ENCODE measurements at regions not wholly inside any gene's neighbourhood (a gene's known extent, or its start where the extent isn't known, plus 50 kb on each side); places are given as distances from the start of the nearest gene placed in this dataset.

GRCh38 chr4:113849771-113850170 is 88.2 kb upstream of the CAMK2D start:
- no peak for DNase-seq (ENCODE audit: low read depth)
- H3K36me3 ChIP-seq (ENCODE audit: control insufficient read depth, insufficient read depth, low read length): no peaks in the 10 kb centered on the region
- no peaks in the 10 kb centered on the region for H3K27me3 ChIP-seq (ENCODE audit: control insufficient read depth, insufficient read depth, low read length)
- no peak for TF ChIP-seq CTCF (IDR thresholded peaks at IDR 0.05; ENCODE audit: insufficient read depth, low read length, poor library complexity, severe bottlenecking)
- no peak overlapping the region for H3K4me3 ChIP-seq (ENCODE audit: low read depth, low read length)

- no peak for TF ChIP-seq CTCF (IDR thresholded peaks at IDR 0.05; ENCODE audit: insufficient read depth, low read length, poor library complexity, severe bottlenecking)
- H3K36me3 ChIP-seq (ENCODE audit: control insufficient read depth, insufficient read depth, low read length): no peaks in the 10 kb centered on the region
Observed at GRCh38 chr4:113847710-113848109, 86.2 kb upstream of the CAMK2D start.

GRCh38 chr4:113846433-113846832 is 84.9 kb upstream of the CAMK2D start:
- no peak for DNase-seq (ENCODE audit: low read depth)
- no peaks in the 10 kb centered on the region for H3K27me3 ChIP-seq (ENCODE audit: control insufficient read depth, insufficient read depth, low read length)
- no peak overlapping the region for H3K4me3 ChIP-seq (ENCODE audit: low read depth, low read length)
- TF ChIP-seq CTCF (IDR thresholded peaks at IDR 0.05; ENCODE audit: insufficient read depth, low read length, poor library complexity, severe bottlenecking): no peak
- no peaks in the 10 kb centered on the region for H3K36me3 ChIP-seq (ENCODE audit: control insufficient read depth, insufficient read depth, low read length)

More at GRCh38 chr4:113847710-113848109, 86.2 kb upstream of the CAMK2D start:
- no peak overlapping the region for H3K4me3 ChIP-seq (ENCODE audit: low read depth, low read length)
- DNase-seq (ENCODE audit: low read depth): no peak
- H3K27me3 ChIP-seq (ENCODE audit: control insufficient read depth, insufficient read depth, low read length): no peaks in the 10 kb centered on the region

- no peak for TF ChIP-seq CTCF (IDR thresholded peaks at IDR 0.05; ENCODE audit: insufficient read depth, low read length, poor library complexity, severe bottlenecking)
- no peak for DNase-seq (ENCODE audit: low read depth)
- Histone ChIP-seq H3K36me3 (ENCODE audit: control insufficient read depth, insufficient read depth, low read length) (no peaks in the 10 kb centered on the region), H3K4me3 (ENCODE audit: low read depth, low read length) (no peak overlapping the region), H3K27me3 (ENCODE audit: control insufficient read depth, insufficient read depth, low read length) (no peaks in the 10 kb centered on the region)
Observed at GRCh38 chr4:113845138-113845537, 83.6 kb upstream of the CAMK2D start.

GRCh38 chr4:113844369-113844768 is 82.8 kb upstream of the CAMK2D start:
- no peak for DNase-seq (ENCODE audit: low read depth)
- H3K4me3 ChIP-seq (ENCODE audit: low read depth, low read length): no peak overlapping the region
- no peaks in the 10 kb centered on the region for H3K36me3 ChIP-seq (ENCODE audit: control insufficient read depth, insufficient read depth, low read length)
- no peaks in the 10 kb centered on the region for H3K27me3 ChIP-seq (ENCODE audit: control insufficient read depth, insufficient read depth, low read length)
- no peak for TF ChIP-seq CTCF (IDR thresholded peaks at IDR 0.05; ENCODE audit: insufficient read depth, low read length, poor library complexity, severe bottlenecking)

- no peak overlapping the region for H3K4me3 ChIP-seq (ENCODE audit: low read depth, low read length)
- DNase-seq (ENCODE audit: low read depth): no peak
- no peak for TF ChIP-seq CTCF (IDR thresholded peaks at IDR 0.05; ENCODE audit: insufficient read depth, low read length, poor library complexity, severe bottlenecking)
- H3K36me3 ChIP-seq (ENCODE audit: control insufficient read depth, insufficient read depth, low read length): no peaks in the 10 kb centered on the region
- no peaks in the 10 kb centered on the region for H3K27me3 ChIP-seq (ENCODE audit: control insufficient read depth, insufficient read depth, low read length)
Observed at GRCh38 chr4:113840861-113841260, 79.3 kb upstream of the CAMK2D start.
